GM23338 (cell line): ENCODE measurements at regions not wholly inside any gene's neighbourhood (a gene's known extent, or its start where the extent isn't known, plus 50 kb on each side); places are given as distances from the start of the nearest gene placed in this dataset.

Experiments
- ATAC-seq: fragments of 200-7000 bp; cut with Tn5 transposase; 3 replicates; pipeline ENCODE4 v1.9.1; 2020
- DNase-seq: peaks from one replicate; pipeline ENCODE4 v3.0.0-alpha.2; 2015; ENCODE audit warnings: low spot score
- H2AFZ ChIP-seq: fragments of 200-600 bp; sonication (generic); 2 replicates; pipeline ENCODE4 v1.8.0; 2016; ENCODE audit warnings: antibody characterized with exemption, mild to moderate bottlenecking, moderate library complexity
- H3F3A ChIP-seq: fragments of 200-600 bp; sonication (generic); replicated peaks from 2 replicates; pipeline ENCODE4 v1.8.0; 2017; ENCODE audit warnings: antibody characterized with exemption, mixed run types, low read depth
- H3K27ac ChIP-seq: fragments of 200-600 bp; sonication (generic); 2 replicates; pipeline ENCODE4 v1.6.1; 2016; ENCODE audit warnings: low read depth
- H3K27me3 ChIP-seq: fragments of 200-600 bp; sonication (generic); 2 replicates; pipeline ENCODE4 v1.8.0; 2016; ENCODE audit warnings: mild to moderate bottlenecking, mixed run types, moderate library complexity; ENCODE audit not compliant: insufficient read depth
- H3K36me3 ChIP-seq: fragments of 200-600 bp; sonication (generic); 2 replicates; pipeline ENCODE4 v1.8.0; 2016; ENCODE audit warnings: mild to moderate bottlenecking; ENCODE audit not compliant: insufficient read depth
- H3K4me1 ChIP-seq: fragments of 200-600 bp; sonication (generic); 2 replicates; pipeline ENCODE4 v1.8.0; 2016; ENCODE audit warnings: mild to moderate bottlenecking, moderate library complexity; ENCODE audit not compliant: insufficient read depth
- H3K4me2 ChIP-seq: fragments of 200-600 bp; sonication (generic); 2 replicates; pipeline ENCODE4 v1.7.1; 2017; ENCODE audit warnings: mixed run types
- H3K4me3 ChIP-seq: fragments of 200-600 bp; sonication (generic); 2 replicates; pipeline ENCODE4 v1.6.1; 2016; ENCODE audit warnings: mixed run types
- H3K79me2 ChIP-seq: fragments of 200-600 bp; sonication (generic); replicated peaks from 2 replicates; pipeline ENCODE4 v1.8.0; 2017; ENCODE audit warnings: mild to moderate bottlenecking; ENCODE audit not compliant: insufficient read depth
- H3K9me2 ChIP-seq: fragments of 200-600 bp; sonication (generic); 2 replicates; pipeline ENCODE4 v1.8.0; 2017; ENCODE audit not compliant: insufficient read depth
- H4K20me1 ChIP-seq: fragments of 200-600 bp; sonication (generic); replicated peaks from 2 replicates; pipeline ENCODE4 v1.8.0; 2017; ENCODE audit warnings: mild to moderate bottlenecking; ENCODE audit not compliant: insufficient read depth
- H3K27ac Mint-ChIP-seq: 2 replicates; pipeline ENCODE4 v1.8.0; 2020; ENCODE audit warnings: inconsistent platforms, mild to moderate bottlenecking, moderate library complexity, mixed read lengths
- H3K27me3 Mint-ChIP-seq: 3 replicates; pipeline ENCODE4 v1.8.0; 2022; ENCODE audit warnings: low read depth, mild to moderate bottlenecking, moderate library complexity, mixed read lengths, inconsistent platforms; ENCODE audit not compliant: insufficient read depth, poor library complexity
- H3K36me3 Mint-ChIP-seq: 3 replicates; pipeline ENCODE4 v1.8.0; 2021; ENCODE audit warnings: low read depth, mild to moderate bottlenecking, inconsistent platforms, moderate library complexity, mixed read lengths
- H3K4me1 Mint-ChIP-seq: 3 replicates; pipeline ENCODE4 v1.8.0; 2020; ENCODE audit warnings: mild to moderate bottlenecking, inconsistent platforms, mixed read lengths
- H3K4me3 Mint-ChIP-seq: 3 replicates; pipeline ENCODE4 v1.8.0; 2021; ENCODE audit warnings: moderate library complexity, mild to moderate bottlenecking, inconsistent platforms, mixed read lengths
- H3K9me3 Mint-ChIP-seq: 3 replicates; pipeline ENCODE4 v1.8.0; 2020; ENCODE audit warnings: moderate library complexity, mild to moderate bottlenecking, inconsistent platforms, mixed read lengths
- CREB1 ChIP-seq: fragments of 250-450 bp; sonication (Bioruptor Pico); IDR thresholded peaks from 2 replicates; pipeline ENCODE4 v1.5.0; 2020; ENCODE audit warnings: low read depth, mild to moderate bottlenecking, moderate library complexity
- CTCF ChIP-seq, 2 experiments: fragments of 200-600 bp in 1 of 2; sonication (generic) in 1 of 2; conservative IDR thresholded peaks; 2 replicates each; pipeline versions ENCODE4 v1.5.1 to v1.6.1; 2016 to 2017; ENCODE audit warnings: antibody characterized with exemption in 2 of 2, low read depth in 2 of 2, mild to moderate bottlenecking in 2 of 2, moderate library complexity in 1 of 2
- ETS1 ChIP-seq: IDR thresholded peaks from 2 replicates; pipeline ENCODE4 v1.6.1; 2016; ENCODE audit warnings: antibody characterized with exemption
- EZH2 ChIP-seq: fragments of 200-600 bp; sonication (generic); IDR thresholded peaks from one replicate; pipeline ENCODE4 v1.8.0; 2017; ENCODE audit warnings: antibody characterized with exemption, mild to moderate bottlenecking, low read depth; ENCODE audit not compliant: unreplicated experiment
- EZH2phosphoT487 ChIP-seq: fragments of 200-600 bp; sonication (generic); IDR thresholded peaks from one replicate; pipeline ENCODE4 v1.8.1; 2018; ENCODE audit warnings: antibody characterized with exemption; ENCODE audit not compliant: unreplicated experiment
- JUNB ChIP-seq: IDR thresholded peaks from one replicate; pipeline ENCODE4 v1.6.1; 2016; ENCODE audit warnings: antibody characterized with exemption; ENCODE audit not compliant: unreplicated experiment
- NANOG ChIP-seq: IDR thresholded peaks from 2 replicates; pipeline ENCODE4 v1.6.1; 2016; ENCODE audit warnings: antibody characterized with exemption, borderline replicate concordance
- POLR2AphosphoS5 ChIP-seq: IDR thresholded peaks from 2 replicates; pipeline ENCODE4 v1.6.1; 2016; ENCODE audit warnings: antibody characterized with exemption, low read depth
- REST ChIP-seq: IDR thresholded peaks from one replicate; pipeline ENCODE4 v1.6.1; 2018; ENCODE audit warnings: antibody characterized with exemption; ENCODE audit not compliant: unreplicated experiment
- STAT1 ChIP-seq: IDR thresholded peaks from one replicate; pipeline ENCODE4 v1.6.1; 2016; ENCODE audit warnings: antibody characterized with exemption; ENCODE audit not compliant: unreplicated experiment
- ZNF114 ChIP-seq: fragments of 250-450 bp; sonication (Bioruptor Pico); IDR thresholded peaks from 2 replicates; pipeline ENCODE4 v1.5.0; 2020; ENCODE audit warnings: mild to moderate bottlenecking, moderate library complexity
- ZNF331 ChIP-seq: fragments of 250-450 bp; sonication (Bioruptor Pico); IDR thresholded peaks from 2 replicates; pipeline ENCODE4 v1.5.0; 2020; ENCODE audit warnings: low read depth, mild to moderate bottlenecking, moderate library complexity

- TF ChIP-seq ZNF331 (CRISPR knock-in tag) (no peak), POLR2AphosphoS5 (no peak), REST (no peak), EZH2phosphoT487 (no peak), STAT1 (no peak), JUNB (no peak), CTCF (conservative IDR thresholded peaks at IDR 0.05; ENCODE audit: low read depth in 2 of 2) (no peak), ZNF114 (CRISPR knock-in tag) (no peak)
Observed at GRCh38 chr3:110165753-110166152, 828.4 kb upstream of the DPPA4 start (continued).

DNA sequence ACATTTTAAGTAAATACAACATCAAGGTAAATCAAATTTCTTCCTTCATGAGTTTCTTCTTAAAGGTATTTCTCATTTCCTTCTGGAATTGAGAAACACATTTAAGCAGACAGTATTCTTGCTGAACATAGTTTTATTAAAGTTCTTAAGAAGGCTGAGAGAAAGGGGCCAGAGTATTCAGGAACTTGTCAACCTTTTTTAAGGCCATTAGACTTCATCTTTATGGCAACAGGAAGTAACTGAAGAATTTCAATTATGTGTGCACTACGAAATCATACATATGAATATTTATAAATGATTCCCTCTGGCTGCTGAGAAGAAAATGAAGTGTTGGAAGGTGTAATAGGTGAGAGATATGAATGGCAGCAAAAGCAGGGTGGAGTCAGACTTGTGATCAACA, 829.4 kb upstream of the DPPA4 start:
- H3K36me3 Mint-ChIP-seq, result peaks cover 5% of the 10 kb centered on the region; the same call in 2 of the 3 replicates
- Histone ChIP-seq H3K36me3 (no peaks in the 10 kb centered on the region), H3F3A (no peaks in the 10 kb centered on the region), H3K4me1 (peaks cover 23% of the 10 kb centered on the region), H3K79me2 (no peaks in the 10 kb centered on the region), H4K20me1 (no peaks in the 10 kb centered on the region), H3K9me2 (no peaks in the 10 kb centered on the region), H3K4me3 (no peak overlapping the region), H3K27me3 (no peaks in the 10 kb centered on the region), H3K27ac (no peak overlapping the region), H3K4me2 (peak overlapping the region; percentile 73), H2AFZ (no peak overlapping the region)
- H3K27ac Mint-ChIP-seq, result no peak overlapping the region
- peaks cover 2% of the 10 kb centered on the region; the same call in 1 of the 3 replicates for H3K9me3 Mint-ChIP-seq
- no peaks in the 10 kb centered on the region for H3K27me3 Mint-ChIP-seq
- H3K4me1 Mint-ChIP-seq, result peaks cover 29% of the 10 kb centered on the region
- DNase-seq (no peak), ATAC-seq (no peak)
- no peak overlapping the region for H3K4me3 Mint-ChIP-seq
- TF ChIP-seq NANOG, result no peak
- no peak for TF ChIP-seq POLR2AphosphoS5
- TF ChIP-seq CREB1 (CRISPR knock-in tag), result no peak
- TF ChIP-seq REST, result no peak
- no peak for TF ChIP-seq STAT1
- TF ChIP-seq EZH2, result no peak
- no peak for TF ChIP-seq ZNF331 (CRISPR knock-in tag)
- TF ChIP-seq ETS1, result no peak
- no peak for TF ChIP-seq EZH2phosphoT487
- TF ChIP-seq CTCF (conservative IDR thresholded peaks at IDR 0.05; ENCODE audit: low read depth in 2 of 2), result no peak
- no peak for TF ChIP-seq ZNF114 (CRISPR knock-in tag)
